ENCODE measurements at regions not wholly inside any gene's neighbourhood (a gene's known extent, or its start where the extent isn't known, plus 50 kb on each side); places are given as distances from the start of the nearest gene placed in this dataset.

DNA sequence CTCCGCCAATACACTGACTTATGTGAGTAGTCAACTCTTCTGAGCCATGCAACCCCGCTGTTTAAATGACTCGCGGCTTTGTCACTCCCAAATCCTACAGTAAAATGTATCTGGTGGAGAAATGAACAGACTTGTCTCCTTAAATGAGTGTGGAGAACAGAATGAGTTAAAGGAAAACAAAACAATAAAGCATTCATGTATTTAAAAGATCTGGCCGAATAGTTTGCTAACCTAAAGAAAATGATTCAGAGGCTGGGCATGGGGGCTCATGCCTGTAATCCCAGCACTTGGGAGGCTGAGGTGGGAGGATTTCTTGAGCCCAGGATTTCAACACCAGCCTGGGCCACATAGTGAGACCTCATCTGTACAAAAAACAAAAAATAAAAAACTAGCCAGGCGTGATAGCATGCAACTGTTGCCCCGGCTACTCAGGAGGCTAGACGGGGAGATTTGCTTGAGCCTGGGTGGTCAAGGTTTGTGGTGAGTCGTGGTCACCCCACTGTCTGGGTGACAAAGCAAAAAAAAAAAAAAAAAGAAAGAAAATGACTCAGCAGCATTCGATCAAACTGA lies 86.5 kb upstream of the PFKP start:
- no peak for DNase-seq

DNA sequence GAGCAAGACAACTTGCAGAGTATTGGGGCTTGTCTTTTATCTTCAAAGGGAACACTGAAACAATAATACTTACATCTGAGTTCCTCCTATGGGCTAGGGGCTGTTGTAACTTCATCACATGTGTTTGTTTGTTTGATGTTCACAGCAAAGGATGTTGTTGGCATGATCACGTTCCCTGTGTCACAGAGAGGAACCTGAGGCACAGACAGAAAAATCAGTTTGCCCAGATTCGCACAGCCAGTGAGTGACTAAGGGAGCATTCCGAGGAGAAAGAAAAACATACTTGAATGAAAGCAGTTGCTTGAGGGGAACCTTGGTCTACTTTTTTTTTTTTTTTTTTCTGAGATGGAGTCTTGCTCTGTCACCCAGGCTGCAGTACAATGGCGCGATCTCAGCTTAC lies 87.2 kb upstream of the PFKP start:
- DNase-seq: no peak

DNA sequence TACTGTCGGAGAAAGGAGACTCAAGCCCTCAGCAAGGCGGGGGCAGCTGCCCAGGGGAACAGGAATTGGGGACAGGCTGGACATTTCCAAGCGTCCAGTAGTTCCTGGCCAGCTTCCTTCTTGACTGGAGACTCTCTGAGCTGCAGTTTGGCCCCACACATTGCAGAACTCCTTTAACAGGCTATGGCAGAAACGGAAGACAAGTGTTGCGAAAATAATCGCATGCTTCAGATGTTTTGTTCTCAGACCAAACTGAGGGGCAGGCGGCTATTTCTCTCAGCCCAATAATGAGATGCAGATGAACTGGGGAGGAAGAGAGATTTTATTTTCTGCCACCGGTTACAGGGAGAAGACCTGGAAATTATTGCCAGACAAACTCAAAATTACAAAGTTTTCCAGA lies 88.0 kb upstream of the PFKP start:
- DNase-seq: no peak

DNA sequence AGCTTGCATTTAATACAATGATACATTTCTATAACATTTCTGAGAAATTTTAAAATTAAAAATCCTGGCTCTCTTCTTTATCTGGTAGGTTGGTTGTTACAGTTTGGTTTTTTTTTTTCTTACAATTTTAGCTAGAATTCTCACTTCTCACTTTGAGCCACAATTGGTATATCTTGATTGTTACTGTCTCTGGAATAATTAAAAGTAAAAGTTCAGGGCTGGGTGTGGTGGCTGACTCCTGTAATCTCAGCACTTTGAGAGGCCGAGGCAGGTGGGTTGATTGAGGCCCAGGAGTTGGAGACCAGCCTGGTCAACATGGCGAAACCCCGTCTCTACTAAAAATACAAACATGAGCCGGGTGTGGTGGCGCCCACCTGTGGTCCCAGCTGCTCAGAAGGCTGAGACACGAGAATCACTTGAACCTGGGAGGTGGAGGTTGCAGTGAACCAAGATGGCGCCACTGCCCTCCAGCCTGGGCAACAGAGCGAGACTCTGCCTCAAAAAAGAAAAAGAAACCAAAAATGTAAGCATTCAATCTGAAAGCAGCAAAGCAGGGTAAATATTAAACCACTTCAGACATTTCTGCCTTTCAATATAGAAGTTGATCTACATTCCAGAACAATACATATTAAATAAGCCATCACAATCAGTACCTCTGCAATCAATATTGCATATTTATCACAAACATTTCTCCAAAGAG lies 88.6 kb upstream of the PFKP start:
- DNase-seq: no peak

DNA sequence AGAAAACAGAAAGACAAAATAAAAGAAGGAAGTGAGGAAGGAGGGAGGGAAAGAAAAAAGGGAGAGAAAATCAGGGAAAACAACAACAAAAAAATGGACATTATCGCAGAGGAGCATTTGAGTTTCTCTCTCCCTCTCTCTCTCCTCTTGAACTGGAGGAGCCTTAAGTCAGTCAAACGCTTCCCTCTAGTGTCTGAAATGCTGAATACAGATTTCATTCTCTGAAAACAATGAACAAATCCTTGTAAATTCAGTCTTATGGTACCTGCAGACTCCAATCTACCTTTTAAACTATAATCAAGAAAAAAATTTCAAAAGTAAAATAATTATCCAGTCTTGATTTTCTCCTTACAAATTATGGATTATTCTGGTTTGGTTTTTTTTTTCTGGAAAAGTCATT lies 89.2 kb upstream of the PFKP start:
- DNase-seq: no peak

DNA sequence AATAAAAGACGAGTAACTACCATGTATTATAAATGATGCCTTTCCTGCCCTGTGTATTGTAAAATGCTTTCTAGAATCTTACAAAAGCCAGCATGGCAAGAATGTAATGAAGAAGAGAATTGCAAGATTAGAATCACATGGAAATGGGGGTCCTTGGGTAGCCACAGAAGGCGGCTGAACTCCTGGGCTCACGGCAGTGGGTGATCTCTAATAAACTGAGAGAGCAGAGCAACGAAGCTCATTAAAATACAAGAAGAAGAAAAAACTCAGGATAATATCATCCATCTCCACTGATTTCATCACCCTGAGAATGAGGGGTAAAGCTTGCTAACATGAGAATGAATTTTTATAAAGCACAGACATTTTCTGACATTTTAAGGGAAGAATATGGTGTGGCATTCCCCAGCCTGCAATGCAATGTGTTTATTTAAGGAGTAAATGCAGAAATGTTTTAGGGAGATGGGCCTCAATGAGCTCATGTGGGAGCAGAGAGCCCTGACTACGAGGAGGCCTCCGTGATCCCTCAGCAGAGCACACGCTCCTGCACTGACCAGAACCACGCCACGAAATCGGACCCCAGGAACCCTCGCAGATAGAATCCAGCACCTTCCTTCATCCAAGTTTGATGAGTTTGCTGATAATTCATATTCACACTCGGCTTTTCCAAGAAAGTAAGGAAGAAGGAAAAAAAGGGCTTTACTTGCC lies 92.7 kb upstream of the PFKP start:
- DNase-seq: no peak

DNA sequence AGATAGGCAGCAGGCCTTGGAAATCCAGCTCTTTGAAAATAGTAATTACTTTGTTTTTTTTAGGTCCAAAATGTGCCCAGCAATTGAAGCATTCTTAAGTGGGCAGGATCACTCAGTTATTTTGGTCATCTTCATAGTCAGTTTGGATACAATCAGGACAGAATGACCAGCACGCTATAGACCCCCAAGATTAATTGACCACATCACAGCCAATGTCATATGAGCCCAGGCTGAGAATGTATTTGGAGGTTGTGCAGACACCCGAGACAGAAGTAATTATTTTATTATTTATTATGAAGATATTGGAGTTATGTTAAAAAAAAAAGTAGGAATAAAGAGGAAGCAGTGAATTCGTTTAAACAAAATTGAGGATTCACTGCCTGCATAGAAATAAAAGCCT lies 93.3 kb upstream of the PFKP start:
- DNase-seq: no peak

DNA sequence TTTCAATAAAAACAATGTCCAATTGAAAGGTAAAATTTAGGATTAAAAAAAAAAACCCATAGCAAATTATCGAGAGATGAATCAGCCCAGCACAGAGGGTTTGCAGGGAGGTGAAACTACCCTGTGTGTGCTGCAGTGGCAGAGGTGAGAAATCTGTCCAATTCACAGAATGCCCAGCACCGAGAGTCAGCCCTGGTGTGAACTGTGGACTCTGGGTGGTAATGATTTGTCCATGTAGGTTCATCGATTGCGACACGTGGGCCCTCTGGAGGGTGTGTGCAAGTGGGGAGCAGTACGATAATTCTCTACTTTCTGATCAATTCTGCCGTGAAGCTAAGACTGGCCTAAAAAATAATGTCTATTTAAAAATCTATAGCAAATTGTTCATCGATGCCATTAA lies 94.5 kb upstream of the PFKP start:
- DNase-seq: no peak

DNA sequence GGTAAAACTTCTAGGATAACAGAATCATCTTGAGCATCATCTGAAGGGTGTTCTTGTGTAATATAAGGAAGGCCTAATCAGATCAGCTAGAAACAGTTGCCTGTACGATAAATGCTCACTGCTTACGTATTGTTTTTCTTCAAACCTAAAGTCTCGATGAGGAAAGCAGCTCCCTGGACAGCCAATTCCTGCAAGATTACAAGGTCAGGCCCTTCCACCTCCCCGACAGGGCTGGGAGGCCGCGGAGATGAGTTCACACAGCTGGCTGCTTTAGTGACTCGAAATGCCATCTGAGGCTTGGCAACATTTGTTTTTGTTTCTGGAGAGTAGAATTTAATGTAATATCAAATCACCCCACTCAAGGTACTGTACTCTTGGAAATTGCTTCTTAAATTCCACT lies 95.1 kb upstream of the PFKP start:
- no peak for DNase-seq

DNA sequence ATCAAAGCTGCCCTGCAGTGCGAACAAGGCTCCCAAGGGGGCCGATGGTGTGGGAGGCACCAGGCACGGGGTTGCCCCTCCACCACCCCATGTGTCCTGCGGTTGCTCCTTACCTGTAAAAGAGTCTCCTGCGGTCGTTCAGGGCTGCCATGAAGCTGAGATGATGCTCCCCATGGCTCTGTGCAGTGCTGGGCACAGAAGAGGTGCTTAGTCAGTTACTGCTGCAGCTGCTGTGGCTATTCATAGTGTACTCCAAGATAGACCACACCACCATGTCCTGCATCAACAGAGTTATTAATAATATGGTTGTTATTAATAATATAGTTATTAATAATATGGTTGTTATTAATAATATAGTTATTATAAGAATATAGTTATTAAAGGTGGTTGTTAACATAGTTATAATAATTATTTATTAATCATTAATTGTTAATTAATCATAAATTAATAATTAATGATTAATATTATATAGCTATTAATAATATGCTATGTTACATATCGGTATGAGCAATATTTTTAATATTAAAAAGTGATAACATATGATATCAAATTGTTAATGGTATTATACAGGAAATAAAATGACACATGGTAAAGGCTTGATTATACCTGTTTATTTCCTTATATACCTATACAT lies 97.0 kb upstream of the PFKP start:
- DNase-seq: no peak

DNA sequence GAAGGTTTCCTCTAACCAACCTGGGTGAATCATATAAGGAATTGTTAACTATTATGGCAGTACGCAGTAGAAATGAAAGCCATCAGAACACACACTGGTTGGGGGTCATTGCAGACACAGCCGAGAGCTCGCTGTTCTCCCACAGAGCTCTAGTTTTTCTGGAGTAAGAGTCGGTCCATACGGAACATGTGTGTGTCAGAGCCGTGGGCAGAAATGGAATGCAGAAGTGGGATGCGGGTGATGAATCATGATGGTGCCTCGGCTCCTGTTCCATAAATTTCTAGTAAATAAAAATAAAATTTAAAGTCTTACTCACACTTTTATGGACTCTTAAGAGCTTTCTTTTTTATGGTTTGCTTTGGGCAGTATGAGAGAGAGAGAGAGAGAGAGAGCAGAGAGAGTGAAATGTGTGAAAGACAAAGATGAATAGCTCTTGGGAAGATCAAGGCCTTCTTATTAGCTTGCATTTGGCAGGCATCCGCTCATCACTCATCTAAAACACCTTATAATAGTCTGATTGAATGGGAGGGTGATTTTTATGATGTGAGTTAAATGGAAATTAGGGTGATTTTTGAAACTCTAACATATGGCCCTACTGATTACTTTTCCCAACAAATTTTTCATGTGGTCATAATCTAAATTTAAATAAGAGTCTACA lies 98.8 kb upstream of the PFKP start:
- DNase-seq: no peak

DNA sequence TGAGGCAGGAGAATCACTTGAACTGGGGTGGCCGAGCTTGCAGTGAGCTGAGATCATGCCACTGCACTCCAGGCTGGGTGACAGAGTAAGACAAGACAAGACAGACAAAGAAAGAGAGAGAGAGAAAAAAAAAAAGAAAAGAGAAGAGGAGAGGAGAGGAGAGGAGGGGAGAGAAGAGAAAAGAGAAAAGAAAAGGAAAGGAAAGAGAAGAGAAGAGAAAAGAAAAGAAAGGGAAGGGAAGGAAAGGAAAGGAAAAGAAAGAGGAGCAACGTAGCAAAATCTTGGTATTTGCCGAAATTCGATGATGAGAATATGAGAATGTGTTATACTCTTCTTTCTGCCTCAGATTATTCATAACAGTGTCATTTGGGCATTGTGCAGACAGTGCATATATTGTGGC lies 101.2 kb upstream of the PFKP start:
- no peak for DNase-seq

DNA sequence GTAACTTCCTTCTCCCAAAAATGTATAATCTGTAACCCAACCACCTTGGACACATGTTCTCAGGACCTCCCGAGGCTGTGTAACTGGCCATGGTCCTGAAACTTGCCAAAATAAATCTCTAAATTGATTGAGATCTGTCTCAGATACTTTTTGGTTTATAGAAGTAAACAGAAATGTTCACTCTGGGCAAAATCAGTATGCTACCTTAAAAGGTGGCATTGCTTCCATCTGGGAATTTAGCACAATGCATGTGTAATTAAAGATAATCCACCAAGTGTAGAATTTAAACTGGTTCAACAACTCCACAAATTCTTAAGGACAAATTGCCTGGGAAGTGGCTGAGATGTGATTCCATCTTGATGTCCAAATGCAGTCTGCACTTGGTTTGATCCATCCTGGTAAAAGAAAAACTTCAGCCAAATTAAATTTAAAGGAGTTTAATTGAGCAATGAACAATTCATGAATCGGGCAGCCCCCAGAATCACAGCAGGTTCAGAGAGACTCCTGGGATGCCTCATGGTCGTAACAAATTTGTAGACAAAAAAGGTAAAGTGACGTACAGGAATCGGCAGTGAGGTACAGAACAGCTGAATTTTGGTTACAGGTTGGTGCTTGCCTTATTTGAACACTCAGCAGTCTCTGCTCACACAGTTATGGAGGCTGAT lies 102.6 kb upstream of the PFKP start:
- no peak for DNase-seq

DNA sequence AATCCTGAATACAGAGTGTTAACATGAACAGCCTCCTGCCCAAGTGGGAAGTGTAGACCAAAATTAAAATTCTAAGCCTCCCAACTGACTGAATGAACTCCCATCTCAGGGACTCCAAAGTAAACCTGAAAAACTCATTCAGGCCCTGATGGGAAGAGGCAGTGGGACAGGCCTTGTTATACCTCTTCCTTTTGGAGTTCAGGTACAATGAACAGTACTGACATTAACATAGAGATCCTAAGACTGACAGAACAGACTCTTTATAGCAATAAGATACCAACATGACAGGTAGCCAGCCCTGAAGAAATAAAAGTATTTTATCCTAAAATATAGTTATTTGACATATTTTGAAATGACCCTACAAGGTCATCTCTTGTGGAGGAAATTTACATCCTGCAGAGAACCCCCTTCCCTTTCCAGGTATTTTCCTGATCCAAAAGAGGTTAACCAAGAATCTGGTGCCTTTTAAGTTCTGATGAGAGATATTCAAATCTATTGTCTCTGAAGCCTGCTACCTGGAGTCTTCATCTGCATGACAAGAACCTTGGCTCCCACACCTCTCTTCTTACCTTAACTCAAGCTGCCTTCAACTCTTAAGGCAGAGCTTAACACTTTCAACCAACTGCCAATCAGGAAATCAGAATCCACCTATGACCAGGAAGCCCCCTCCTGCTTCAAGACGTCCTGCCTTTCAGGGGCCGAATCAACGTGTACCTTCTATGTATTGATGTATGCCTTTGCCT lies 103.3 kb upstream of the PFKP start:
- DNase-seq: no peak

DNA sequence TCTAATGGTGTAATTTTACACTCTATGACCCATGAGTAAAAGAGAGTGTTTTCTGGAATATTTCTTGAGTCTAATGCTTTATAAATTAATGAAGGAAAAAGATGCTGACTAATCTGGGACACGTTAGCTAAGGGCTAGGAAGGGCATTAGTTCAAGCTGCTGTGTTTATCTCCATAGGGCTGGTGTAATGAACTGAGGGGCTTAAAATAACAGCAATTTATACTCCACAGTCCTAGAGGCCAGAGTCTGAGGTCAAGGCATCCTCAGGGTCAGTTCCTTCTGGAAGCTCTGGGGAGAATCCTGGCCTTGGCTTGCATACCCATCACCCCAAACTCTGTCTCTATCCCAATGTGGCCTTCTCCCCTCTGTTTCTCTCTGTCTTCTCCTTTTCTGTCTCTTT lies 105.2 kb upstream of the PFKP start:
- DNase-seq: no peak

DNA sequence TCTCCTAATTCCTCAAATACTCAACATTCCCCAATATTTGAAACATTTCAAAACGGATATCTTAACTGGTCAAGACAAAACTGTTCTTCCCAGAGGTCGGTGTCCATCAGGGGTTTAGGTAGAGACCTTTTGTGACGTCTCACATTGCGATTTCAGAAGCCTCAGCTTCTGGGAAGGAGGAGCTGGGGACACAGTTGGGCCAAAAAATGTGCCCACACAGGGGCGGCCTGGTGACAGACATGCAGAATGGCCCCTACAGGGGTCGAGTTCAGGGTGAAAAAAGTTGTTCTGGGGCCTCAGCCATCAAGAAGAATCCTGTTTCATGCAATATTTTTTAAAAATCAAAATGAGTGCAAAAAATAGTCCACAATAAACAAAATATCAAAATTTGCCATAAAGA lies 108.7 kb upstream of the PFKP start:
- no peak for DNase-seq

DNA sequence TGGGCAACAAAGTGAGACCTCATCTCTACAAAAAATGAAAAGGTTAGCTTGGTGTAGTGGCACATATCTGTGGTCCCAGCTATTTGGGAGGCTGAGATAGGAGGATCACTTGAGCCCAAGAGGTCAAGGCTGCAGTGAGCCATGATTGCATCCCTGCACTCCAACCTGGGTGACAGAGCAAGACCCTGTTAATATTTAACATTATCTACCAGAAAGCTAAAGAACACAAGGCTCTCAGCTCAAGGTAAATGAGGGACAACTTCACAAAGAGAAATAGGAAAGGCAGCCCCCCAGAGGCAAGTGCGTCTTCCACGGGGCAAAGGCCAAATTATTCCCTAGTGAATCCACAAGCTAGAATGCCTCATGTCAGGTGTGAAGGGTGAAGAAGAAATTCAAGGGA lies 109.6 kb upstream of the PFKP start:
- no peak for DNase-seq

DNA sequence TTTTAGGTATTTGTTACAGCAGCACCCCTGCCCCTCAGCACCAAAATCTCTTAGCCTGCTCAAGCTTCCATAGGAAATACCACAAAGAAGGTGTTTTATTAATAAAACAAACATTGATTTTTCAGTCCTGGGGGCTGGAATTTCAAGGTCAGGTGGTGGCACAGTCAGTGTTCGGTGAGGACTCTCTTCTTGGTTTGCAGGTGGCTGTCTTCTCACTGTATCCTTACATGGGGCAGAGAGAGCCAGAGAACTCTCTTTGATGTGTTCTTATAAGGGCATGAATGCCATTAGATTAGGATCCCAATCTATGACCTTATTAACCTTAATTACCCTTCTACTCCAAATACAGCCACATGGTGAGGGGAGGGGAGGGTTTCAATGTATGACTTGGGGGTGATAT lies 112.3 kb upstream of the PFKP start:
- no peak for DNase-seq

DNA sequence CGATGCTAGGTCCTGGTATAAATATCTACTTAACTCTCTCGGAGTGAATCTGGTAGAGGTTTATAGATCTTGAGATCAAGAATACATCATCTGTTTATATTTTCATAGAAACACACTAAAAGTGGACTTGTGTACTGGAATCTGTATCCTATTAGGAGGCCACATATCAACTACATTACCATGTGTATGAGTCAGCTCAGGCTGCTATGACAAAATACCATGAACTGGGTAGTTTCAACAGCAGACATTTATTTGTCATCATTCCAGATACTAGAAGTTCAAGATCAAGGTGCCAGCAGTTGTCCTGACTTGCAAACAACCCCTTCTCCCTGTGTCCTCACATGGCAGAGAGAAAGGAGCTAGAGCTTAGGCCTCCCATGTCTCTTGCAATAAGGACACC lies 113.9 kb upstream of the PFKP start:
- no peak for DNase-seq

DNA sequence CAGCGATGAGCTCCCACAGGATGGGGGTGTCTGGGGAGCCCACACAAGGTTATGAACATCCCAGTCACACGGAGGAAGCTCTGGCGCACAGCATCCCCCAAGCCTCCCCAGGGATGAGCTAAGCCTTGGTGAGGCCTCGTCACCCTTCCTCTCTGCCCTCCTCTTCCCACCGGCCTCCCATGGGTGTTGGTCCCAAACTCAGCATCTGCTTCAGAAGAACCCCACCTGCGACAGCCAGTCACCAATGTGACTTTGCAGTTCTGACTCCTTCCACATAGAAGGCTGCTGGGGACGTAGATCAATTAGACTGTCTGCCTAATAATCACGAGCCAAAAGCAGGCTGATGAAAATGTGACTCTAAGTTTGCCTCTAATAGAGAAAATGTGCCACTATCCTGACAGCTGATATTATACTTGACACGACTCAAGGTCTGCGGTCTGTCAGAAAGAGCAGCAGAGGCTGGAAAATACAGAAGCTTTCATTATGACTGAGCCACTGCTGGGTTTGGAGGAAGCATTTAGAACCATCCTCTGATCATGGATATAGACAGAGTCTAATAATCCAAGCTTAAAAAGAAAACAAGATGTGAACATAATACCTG lies 116.0 kb upstream of the PFKP start:
- DNase-seq: no peak

DNA sequence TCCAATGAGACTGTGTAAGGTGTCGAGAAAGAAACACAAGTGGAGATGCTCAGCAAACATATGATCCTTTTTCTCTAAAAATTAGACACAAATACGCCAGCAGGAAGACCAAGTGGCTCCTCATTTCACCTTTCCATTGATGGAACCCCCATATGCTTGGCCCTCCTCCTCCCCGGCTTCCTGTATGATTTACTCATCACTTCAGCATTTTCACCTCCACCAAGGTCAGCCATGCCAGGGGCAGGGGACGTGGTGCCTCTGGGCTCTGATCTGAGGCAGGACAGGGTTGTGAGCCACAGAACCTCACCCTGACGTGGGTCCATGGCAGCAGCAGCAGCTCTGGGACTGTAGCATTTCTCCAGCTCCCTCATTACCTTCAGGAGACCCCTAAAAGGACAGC lies 116.8 kb upstream of the PFKP start:
- DNase-seq: no peak

DNA sequence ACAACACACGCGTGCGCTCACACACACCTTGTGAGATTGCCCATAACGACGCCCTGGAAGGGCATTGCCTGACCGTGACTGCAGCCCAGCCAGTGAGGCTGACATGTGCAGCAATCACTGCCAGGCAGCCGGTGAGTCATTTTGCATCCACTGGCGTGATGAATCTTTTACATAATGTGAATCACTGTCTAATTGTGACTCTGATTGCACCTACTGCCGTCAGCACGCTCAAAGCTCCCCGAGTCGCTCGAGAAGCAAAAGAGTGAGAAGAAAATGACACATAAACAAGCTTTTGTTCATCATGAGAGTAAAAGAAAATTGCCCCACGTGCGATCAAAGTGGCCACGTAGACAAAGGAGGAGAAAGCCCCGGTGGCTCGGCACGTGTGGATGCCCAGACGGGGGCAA lies 117.4 kb upstream of the PFKP start:
- peak; percentile 85 for DNase-seq
